HG03060 (cell line): ENCODE measurements at regions not wholly inside any gene's neighbourhood (a gene's known extent, or its start where the extent isn't known, plus 50 kb on each side); places are given as distances from the start of the nearest gene placed in this dataset.

Experiments used
- ATAC-seq: cut with Tn5 transposase; IDR thresholded peaks from one replicate; pipeline ENCODE4 v1.9.1; 2021; ENCODE audit warnings: low read depth, moderate number of reproducible peaks; ENCODE audit not compliant: unreplicated experiment

DNA sequence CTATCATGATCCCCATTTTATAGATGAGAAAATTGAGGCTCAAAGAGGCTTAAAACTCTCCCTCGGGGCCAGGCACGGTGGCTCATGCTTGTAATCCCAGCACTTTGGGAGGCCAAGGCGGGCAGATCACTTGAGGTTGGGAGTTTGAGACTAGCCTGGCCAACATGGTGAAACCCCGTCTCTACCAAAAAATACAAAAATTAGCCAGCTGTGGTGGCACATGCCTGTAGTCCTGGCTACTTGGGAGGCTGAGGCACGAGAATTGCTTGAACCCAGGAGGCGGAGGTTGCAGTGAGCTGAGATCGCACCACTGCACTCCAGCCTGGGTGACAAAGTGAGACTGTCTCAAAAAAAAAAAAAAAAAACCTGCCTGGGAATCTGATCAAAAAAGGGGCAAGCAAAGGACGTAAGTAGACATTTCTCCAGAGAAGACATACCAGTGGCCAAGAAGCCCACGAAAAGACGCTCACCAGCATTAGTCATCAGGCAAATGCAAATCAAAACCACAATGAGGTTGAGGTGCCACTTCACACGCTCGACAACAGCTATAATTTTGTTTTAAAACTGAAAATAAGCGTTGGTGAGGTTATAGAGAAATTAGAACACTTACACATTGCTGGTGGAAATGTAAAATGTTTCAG lies 115.1 kb upstream of the TNRC6C start:
- peak; percentile 68 for ATAC-seq

DNA sequence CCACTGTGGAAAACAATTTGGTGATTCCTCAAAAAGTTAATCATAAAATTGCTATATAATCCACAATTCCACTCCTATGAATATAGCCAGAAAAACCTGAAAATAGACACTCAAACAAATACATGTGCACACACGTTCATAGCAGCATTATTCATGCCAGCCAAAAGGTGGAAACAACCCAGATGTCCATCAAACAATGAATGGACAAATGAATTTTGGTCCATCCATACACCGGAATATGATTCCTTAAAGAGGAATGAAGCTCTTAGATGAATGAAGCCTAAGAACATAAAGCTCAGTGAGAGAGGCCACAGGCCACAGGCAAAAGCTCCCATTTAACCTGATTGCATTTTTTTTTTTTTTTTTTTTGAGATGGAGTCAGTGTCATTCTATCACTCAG lies 114.6 kb upstream of the TNRC6C start:
- ATAC-seq: peak; percentile 15

DNA sequence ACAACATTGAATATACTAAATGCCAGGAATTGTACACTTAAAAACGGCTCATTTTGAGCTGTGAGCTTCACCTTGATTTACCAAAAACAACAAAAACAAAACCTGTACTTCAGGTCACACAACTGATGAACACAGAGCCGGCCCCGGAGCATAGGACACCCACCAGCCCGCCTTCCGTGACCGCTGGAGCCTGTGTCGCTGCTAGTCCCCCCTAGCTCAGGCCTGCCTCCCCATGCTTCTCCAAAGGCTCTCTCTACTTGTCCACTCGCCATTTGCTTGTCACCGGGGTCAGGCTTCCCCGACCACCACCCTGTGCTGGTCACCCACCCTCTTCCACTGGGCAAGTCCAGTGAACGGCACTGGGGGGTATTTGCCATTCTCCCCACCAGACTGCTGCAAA lies 113.8 kb upstream of the TNRC6C start:
- no peak for ATAC-seq

DNA sequence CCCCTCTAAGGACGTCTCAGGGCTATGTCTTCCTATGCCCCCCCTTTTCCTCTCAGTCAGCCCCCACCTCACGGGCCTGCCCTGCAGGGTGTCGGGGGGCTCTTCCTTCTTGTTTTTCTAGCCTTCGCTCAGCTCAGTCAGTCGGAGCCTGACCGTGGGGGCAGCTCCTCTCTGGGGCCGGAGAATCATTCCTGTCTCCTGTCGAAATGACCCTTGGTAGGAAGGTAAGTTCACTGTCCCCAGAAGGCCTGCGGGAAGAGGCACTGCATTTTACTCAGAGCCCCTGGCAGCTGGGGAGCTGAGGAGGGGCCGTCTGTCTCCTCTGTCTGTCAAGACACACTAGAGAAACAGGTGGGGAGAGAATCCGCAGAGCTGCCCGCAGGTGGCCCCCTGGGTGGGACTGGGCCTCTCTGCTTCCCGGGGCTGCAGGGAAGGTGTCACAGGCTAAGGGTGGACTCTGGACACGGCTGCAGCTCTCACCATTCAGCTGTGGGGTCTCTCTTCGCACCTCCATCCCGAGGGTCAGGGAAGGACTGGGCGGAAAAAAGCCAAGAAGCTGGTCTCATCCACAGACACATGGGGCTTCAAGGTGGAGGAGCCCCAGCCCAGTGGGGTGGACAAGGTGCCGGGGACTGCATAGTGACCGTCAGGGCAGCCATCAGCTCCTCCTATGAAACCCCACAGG lies 112.8 kb upstream of the TNRC6C start:
- ATAC-seq: no peak

GRCh38 chr17:77846531-77847085 lies 111.9 kb upstream of the TNRC6C start:
- ATAC-seq: no peak

GRCh38 chr17:77847221-77848085 lies 111.0 kb upstream of the TNRC6C start:
- no peak for ATAC-seq

DNA sequence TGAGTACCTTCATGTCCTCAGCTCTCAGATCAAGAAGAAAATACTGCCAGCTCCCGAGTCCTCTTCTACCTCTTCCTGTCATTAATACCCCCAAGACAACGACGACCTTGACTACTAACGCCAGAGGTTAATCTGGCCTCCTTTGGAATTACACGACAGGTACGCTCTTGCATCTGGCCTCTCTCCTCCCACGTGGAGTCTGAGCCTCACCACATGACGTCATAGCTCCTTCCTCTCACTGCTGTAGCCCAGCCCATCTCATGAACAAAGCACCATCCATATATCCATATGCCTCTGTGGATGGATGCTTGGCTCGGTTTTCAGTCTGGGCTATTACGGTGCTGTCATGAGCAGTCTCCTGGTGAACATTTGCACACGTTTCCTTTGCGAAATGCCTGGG lies 110.2 kb upstream of the TNRC6C start:
- ATAC-seq: no peak

DNA sequence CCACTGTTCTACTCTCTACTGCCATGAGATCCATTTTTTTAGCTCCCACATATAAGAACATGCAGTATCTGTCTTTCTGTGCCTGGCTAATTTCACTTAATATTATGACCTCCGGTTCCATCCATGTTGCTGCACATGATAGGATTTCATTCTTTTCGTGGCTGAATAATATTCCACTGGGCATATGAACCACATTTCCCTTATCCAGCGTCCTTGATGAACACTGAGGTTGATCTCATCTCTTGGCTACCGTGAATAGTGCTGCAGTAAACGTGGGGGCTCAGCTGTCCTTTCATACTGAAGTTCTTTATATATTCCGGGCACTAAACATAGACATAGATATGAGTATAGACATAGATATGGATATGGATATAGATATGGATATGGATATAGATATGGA lies 109.3 kb upstream of the TNRC6C start:
- ATAC-seq: no peak

DNA sequence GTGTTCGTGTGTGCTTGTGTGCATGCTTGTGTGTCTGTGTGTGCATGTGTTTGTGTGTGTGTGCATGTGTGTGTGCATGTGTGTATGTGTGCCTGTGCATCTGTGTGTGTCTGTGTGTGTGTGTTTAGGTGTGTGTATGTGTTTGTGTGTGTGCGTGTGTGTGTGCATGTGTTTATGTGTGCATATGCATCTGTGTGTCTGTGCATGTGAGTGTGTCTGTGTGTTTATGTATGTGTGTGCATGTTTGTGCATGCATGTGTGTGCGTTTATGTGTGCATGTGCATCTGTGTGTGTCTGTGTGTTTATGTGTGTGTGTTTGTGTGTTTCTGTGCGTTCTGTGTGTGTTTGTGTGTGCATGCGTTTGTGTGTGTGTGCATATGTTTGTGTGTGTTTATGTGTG lies 106.6 kb upstream of the TNRC6C start:
- ATAC-seq: no peak

GRCh38 chr17:77852731-77853130 lies 105.8 kb upstream of the TNRC6C start:
- ATAC-seq: no peak

GRCh38 chr17:77853191-77853977 lies 105.1 kb upstream of the TNRC6C start:
- no peak for ATAC-seq

GRCh38 chr17:77854083-77854758 lies 104.3 kb upstream of the TNRC6C start:
- ATAC-seq: no peak

DNA sequence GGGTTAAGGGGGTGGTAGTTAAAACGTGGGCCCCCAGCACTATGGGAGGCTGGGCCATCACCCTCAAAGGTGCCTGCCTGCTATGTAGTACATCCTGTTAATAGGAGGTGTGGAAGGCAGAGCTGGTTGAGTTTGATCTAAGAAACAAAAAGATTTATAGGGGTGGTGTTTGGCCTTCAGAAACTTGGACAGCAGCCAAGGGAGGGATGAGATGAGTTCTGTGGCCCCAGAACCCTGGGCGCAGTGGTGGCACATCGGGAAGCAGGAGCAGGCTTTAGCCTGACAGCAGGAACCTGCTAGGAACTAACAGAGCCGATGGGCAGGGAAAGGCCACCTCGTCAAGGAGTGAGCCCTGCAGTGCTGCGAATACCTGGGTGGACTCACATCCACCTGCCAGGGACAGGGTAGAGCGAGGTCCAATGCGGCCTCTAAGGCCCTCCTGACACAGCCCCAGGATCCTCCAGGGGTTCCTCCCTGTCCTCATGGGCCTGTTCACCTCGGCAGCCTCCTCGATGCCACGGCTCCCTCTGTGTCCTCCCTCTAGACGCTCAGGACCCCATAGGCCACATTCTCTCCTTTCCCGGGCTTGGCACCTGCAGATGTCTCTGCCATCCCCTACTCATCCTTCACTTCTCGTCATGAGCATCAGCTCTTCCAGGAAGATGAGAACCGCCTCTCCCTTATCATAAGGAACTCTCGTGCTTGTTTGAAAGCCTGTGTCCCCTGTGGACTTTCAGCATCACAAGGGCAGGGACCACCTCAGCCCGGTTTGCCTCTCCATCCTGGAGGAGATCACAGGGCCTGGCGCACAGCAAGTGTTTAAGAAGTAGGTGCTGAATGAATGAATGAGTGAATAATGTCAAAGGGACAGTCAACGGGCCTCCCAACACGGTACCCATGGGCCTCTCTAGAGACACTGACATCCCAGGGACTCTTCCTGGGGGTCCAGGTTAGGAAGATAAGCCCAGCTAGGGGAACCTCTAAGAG lies 103.5 kb upstream of the TNRC6C start:
- no peak for ATAC-seq

DNA sequence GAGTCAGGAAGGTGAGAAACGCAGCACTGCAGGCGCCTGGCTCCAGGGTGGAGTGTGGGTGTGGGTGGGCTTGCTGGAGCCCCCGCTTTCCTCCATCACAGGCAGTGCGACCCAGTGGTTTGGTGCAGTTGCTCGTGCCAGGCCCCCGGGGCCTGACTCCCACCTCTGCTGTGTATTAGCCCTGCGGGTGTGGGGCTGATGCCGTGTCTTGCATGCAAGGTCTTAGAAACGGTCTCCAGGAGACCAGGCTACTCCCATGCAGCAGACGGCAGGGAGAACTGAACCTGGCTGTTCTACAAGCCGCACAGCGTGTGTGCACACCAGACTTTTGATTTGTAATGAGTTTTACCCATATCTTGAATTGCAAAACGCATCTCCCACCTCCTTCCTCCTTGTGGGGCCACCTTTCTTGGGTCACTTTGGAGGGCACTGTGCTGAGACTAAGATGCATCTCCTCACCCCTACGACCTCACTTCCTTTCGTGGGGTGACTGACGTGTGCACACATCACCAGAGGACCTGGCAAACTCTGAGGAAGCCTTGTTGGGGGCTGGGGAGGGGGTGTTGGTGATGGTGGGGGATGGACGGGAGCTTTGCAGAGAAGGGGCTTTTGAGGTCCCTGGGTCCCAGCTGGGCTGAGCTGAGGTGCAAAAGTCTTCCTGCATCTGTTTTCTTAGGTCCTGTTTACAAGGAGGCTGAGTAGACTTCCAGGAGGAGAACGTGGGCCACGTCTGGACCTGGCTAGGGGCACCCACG lies 101.8 kb upstream of the TNRC6C start:
- ATAC-seq: no peak

DNA sequence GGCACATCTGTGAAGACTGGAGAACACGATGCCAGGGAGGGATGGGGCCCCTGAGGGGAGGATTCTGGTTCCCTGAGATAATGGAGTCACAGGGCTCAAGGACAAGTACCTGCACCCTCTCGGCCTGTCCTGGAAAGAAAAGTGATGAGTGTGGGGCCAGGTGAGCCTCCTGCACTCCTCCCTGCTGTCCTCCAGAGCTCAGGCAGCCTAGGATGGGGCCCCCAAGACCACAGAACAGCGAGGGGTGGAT lies 101.3 kb upstream of the TNRC6C start:
- ATAC-seq: no peak

DNA sequence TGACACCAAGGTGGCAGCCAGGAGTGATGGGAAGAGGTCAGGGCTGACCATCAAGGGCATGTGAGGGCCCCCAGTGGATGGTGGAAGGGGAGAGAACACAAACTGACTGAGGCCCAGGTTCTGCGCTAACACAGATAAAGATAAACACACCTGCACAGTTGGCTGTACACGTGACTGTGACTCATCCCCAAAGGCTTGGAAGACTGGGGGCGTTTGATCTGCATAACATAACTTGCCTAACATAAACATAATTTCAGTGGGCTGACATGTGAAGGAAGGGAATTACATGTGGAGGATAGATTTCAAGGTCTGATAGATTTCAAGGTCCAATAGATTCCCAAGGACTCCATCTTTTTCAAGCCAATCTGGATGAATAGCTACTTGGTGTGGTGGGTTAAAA lies 100.9 kb upstream of the TNRC6C start:
- no peak for ATAC-seq

DNA sequence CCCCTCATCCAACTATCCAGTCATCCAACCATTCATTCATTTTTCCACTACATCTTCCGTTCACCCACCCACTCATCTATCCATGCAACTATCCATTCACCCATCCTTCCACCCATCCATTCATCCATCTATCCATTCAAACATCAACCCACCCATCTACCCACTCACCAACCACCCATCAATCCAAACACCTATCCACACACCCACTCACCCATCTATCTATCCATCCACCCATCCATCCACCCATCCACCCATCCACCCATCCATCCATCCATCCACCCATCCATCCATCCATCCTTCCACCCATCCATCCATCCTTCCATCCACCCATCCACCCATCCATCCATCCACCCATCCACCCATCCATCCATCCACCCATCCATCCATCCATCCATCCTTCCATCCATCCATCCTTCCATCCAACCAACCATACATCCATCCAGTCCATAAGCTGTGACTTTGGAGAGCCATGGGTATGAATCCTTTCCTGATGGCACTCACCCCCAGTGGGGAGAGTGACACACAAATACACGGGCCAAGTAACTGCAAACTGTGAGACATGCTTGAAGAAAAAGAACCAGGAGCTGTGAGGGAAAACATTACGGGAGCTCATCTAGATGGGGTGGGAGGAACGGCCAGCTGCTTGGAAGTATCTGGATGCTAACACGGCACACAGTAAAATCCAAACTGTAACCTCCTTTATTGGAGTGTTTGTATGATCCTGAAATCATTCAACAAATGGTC lies 100.0 kb upstream of the TNRC6C start:
- ATAC-seq: no peak
